ENCODE measurements at regions not wholly inside any gene's neighbourhood (a gene's known extent, or its start where the extent isn't known, plus 50 kb on each side); places are given as distances from the start of the nearest gene placed in this dataset.

- H3K4me2 ChIP-seq (ENCODE audit: low read length): no peak overlapping the region
- intact Hi-C loops (cut with micrococcal nuclease; ENCODE audit: unreplicated experiment): no loop called here
- BruUV-seq (replicated peaks): no TSS peak
- no peak for DNase-seq (ENCODE audit: low spot score)
- ChIA-PET POLR2A (interaction anchor here (0.6 to 1.1 kb wide), 2 partner anchors 15 to 154 kb away, joined by 3 to 4 read pairs; no protein-coding TSS in a partner anchor), CTCF (ENCODE audit: unreplicated experiment) (no interaction called here)
- H3K9me3 ChIP-seq (ENCODE audit: low read length): no peaks in the 10 kb centered on the region
- peaks cover 46% of the 10 kb centered on the region for H3K4me1 ChIP-seq (ENCODE audit: insufficient read depth, low read length, poor library complexity, severe bottlenecking)
- H3K79me2 ChIP-seq (ENCODE audit: insufficient read depth, low read depth, low read length): no peaks in the 10 kb centered on the region
- TF ChIP-seq EZH2phosphoT487 (IDR thresholded peaks at IDR 0.05; ENCODE audit: borderline replicate concordance, low read depth, low read length): no peak
- TF ChIP-seq, protein P1, sequence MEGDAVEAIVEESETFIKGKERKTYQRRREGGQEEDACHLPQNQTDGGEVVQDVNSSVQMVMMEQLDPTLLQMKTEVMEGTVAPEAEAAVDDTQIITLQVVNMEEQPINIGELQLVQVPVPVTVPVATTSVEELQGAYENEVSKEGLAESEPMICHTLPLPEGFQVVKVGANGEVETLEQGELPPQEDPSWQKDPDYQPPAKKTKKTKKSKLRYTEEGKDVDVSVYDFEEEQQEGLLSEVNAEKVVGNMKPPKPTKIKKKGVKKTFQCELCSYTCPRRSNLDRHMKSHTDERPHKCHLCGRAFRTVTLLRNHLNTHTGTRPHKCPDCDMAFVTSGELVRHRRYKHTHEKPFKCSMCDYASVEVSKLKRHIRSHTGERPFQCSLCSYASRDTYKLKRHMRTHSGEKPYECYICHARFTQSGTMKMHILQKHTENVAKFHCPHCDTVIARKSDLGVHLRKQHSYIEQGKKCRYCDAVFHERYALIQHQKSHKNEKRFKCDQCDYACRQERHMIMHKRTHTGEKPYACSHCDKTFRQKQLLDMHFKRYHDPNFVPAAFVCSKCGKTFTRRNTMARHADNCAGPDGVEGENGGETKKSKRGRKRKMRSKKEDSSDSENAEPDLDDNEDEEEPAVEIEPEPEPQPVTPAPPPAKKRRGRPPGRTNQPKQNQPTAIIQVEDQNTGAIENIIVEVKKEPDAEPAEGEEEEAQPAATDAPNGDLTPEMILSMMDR (conservative IDR thresholded peaks at IDR 0.05; ENCODE audit: low read length): no peak
- no peak overlapping the region for H2AFZ ChIP-seq (ENCODE audit: low read length)
- H3K4me3 ChIP-seq (ENCODE audit: low read depth, low read length, poor library complexity, severe bottlenecking): no peak overlapping the region
- H3K36me3 ChIP-seq (ENCODE audit: insufficient read depth, low read length): no peaks in the 10 kb centered on the region
- no peaks in the 10 kb centered on the region for H4K20me1 ChIP-seq (ENCODE audit: insufficient read depth, low read length)
- no peak overlapping the region for H3K27ac ChIP-seq (ENCODE audit: low read depth, low read length, poor library complexity, severe bottlenecking)
- no peaks in the 10 kb centered on the region for H3K9me2 ChIP-seq (ENCODE audit: insufficient read depth, low read length)
Observed at GRCh38 chr4:184322328-184323025, 104.8 kb upstream of the ENPP6 start.

DNA sequence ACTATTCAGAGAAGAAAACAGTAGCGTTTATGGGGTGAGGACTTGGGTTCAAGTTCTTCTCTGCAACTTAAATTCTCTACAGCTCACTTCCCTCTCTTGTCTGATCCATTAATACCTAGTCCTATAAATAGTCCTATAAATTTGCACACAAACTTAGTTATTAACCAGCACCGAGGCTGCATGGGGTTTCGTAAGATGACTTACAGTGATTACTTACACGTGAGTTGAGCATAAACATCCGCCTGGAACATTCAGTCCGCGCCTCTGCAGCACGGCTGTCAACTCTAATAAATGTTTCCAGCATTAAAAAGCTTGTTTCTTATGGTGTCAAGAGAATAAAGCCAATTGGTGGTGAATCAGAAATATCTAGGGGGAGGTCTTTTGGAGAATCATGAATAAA is 103.0 kb upstream of the ENPP6 start:
- no TSS peak for BruUV-seq (replicated peaks)
- peak overlapping the region; percentile 14; the same call in 1 of the 2 replicates for H3K4me2 ChIP-seq (ENCODE audit: low read length)
- no peaks in the 10 kb centered on the region for H3K9me2 ChIP-seq (ENCODE audit: insufficient read depth, low read length)
- H3K4me3 ChIP-seq (ENCODE audit: low read depth, low read length, poor library complexity, severe bottlenecking): no peak overlapping the region
- TF ChIP-seq, protein P1 (conservative IDR thresholded peaks at IDR 0.05; ENCODE audit: low read length): no peak
- TF ChIP-seq EZH2phosphoT487 (IDR thresholded peaks at IDR 0.05; ENCODE audit: borderline replicate concordance, low read depth, low read length): no peak
- no peaks in the 10 kb centered on the region for H3K9me3 ChIP-seq (ENCODE audit: low read length)
- DNase-seq (ENCODE audit: low spot score): no peak
- no peaks in the 10 kb centered on the region for H4K20me1 ChIP-seq (ENCODE audit: insufficient read depth, low read length)
- H3K79me2 ChIP-seq (ENCODE audit: insufficient read depth, low read depth, low read length): no peaks in the 10 kb centered on the region
- H3K4me1 ChIP-seq (ENCODE audit: insufficient read depth, low read length, poor library complexity, severe bottlenecking): peaks cover 31% of the 10 kb centered on the region
- ChIA-PET POLR2A (interaction anchor here (0.7 to 1.8 kb wide), 7 partner anchors 10 to 37 kb away, joined by 3 to 10 read pairs (median 3); no protein-coding TSS in a partner anchor), CTCF (ENCODE audit: unreplicated experiment) (interaction anchor here (0.7 kb wide), 1 partner anchor 133 kb away, joined by 4 read pairs; no protein-coding TSS in a partner anchor)
- intact Hi-C loops (cut with micrococcal nuclease; ENCODE audit: unreplicated experiment): no loop called here
- H3K27ac ChIP-seq (ENCODE audit: low read depth, low read length, poor library complexity, severe bottlenecking): no peak overlapping the region
- no peak overlapping the region; the same call in 1 of the 2 replicates for H2AFZ ChIP-seq (ENCODE audit: low read length)
- no peaks in the 10 kb centered on the region for H3K36me3 ChIP-seq (ENCODE audit: insufficient read depth, low read length)

- Histone ChIP-seq H3K79me2 (ENCODE audit: insufficient read depth, low read depth, low read length) (no peaks in the 10 kb centered on the region), H3K27ac (ENCODE audit: low read depth, low read length, poor library complexity, severe bottlenecking) (peak overlapping the region; percentile 4), H3K4me1 (ENCODE audit: insufficient read depth, low read length, poor library complexity, severe bottlenecking) (peaks cover 47% of the 10 kb centered on the region), H3K4me2 (ENCODE audit: low read length) (peak overlapping the region; percentile 58), H2AFZ (ENCODE audit: low read length) (peak overlapping the region; percentile 86), H3K4me3 (ENCODE audit: low read depth, low read length, poor library complexity, severe bottlenecking) (no peak overlapping the region), H4K20me1 (ENCODE audit: insufficient read depth, low read length) (no peaks in the 10 kb centered on the region), H3K9me2 (ENCODE audit: insufficient read depth, low read length) (no peaks in the 10 kb centered on the region), H3K36me3 (ENCODE audit: insufficient read depth, low read length) (no peaks in the 10 kb centered on the region), H3K9me3 (ENCODE audit: low read length) (no peaks in the 10 kb centered on the region)
- TF ChIP-seq, protein P1 (conservative IDR thresholded peaks at IDR 0.05; ENCODE audit: low read length): no peak
- TF ChIP-seq EZH2phosphoT487 (IDR thresholded peaks at IDR 0.05; ENCODE audit: borderline replicate concordance, low read depth, low read length): no peak
- BruUV-seq (replicated peaks): no TSS peak
- no peak for DNase-seq (ENCODE audit: low spot score)
- POLR2A ChIA-PET: interaction anchor here (0.9 to 3.0 kb wide), 7 partner anchors 9 to 217 kb away, joined by 3 to 29 read pairs (median 5); no protein-coding TSS in a partner anchor
- intact Hi-C loops (cut with micrococcal nuclease; ENCODE audit: unreplicated experiment): no loop called here
- CTCF ChIA-PET (ENCODE audit: unreplicated experiment): interaction anchor here (0.8 kb wide), 1 partner anchor 9 kb away, joined by 3 read pairs; no protein-coding TSS in a partner anchor
Observed at GRCh38 chr4:184318852-184319251, 101.2 kb upstream of the ENPP6 start.
